ENCODE measurements at regions not wholly inside any gene's neighbourhood (a gene's known extent, or its start where the extent isn't known, plus 50 kb on each side); places are given as distances from the start of the nearest gene placed in this dataset.

GRCh38 chr7:40918701-40919271 is 784.0 kb downstream of the SUGCT start:
- TF ChIP-seq POLR2A (IDR thresholded peaks at IDR 0.05) (no peak), CTCF (IDR thresholded peaks at IDR 0.05) (no peak), POLR2AphosphoS5 (IDR thresholded peaks at IDR 0.05) (no peak)
